ENCODE measurements at regions not wholly inside any gene's neighbourhood (a gene's known extent, or its start where the extent isn't known, plus 50 kb on each side); places are given as distances from the start of the nearest gene placed in this dataset.
"Not testable (repeated sequence)": the region's sequence is repeated elsewhere in the genome, so short reads cannot be mapped to it uniquely, and the experiment has no call there.

- no peak for DNase-seq
Observed at GRCh38 chr9:75797085-75797580, 93.3 kb upstream of the PCSK5 start.

GRCh38 chr9:75798505-75798904 lies 92.0 kb upstream of the PCSK5 start:
- no peak for DNase-seq

- DNase-seq: no peak
Observed at GRCh38 chr9:75803130-75803529, 87.3 kb upstream of the PCSK5 start.

GRCh38 chr9:75810063-75810462 lies 80.4 kb upstream of the PCSK5 start:
- no peak for DNase-seq

- no peak for DNase-seq
Observed at GRCh38 chr9:75811692-75812091, 78.8 kb upstream of the PCSK5 start.

GRCh38 chr9:75812141-75812540 lies 78.3 kb upstream of the PCSK5 start:
- no peak for DNase-seq

GRCh38 chr9:75814667-75815066 lies 75.8 kb upstream of the PCSK5 start:
- no peak for DNase-seq

- not testable (repeated sequence) for DNase-seq
Observed at GRCh38 chr9:75820471-75821115, 69.9 kb upstream of the PCSK5 start.

DNA sequence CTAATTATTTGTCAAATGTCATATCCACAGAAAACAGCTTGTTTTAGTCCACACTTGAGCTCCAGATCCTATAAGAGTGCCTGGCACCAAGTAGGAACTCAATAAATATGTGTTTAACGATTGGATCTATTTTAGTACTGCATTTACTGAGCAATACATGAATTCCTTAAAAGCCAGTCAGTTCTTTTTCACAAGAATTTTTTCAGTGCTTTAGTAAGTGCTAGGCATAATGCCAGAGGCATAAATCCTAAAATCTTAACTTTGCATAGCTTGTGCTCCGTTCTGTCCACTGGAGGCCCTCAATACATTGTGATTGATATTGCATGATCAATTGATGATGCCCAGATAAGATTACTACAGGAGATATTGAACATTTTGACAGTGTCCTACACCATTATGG lies 67.3 kb upstream of the PCSK5 start:
- DNase-seq: no peak

GRCh38 chr9:75824816-75825568 lies 65.5 kb upstream of the PCSK5 start:
- no peak for DNase-seq

DNA sequence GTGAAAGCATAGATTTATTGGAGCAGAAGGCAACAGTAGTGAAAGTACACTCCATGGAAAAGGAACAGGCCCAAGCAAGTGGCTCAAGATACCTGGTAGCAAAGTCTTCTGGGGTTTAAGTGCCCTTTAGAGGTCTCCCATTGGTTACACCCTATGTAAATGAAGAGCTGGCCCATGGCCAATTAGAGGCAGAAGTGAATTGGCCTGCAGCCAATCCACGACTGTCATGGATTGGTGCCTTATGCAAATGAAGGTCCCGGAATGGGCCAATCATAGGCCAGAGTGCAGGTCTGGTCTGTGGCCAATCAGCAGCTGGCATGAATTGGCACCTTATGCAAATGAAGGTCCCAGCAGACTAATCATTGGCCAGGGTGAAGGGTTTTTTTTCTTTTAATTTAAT lies 64.2 kb upstream of the PCSK5 start:
- DNase-seq: no peak

DNA sequence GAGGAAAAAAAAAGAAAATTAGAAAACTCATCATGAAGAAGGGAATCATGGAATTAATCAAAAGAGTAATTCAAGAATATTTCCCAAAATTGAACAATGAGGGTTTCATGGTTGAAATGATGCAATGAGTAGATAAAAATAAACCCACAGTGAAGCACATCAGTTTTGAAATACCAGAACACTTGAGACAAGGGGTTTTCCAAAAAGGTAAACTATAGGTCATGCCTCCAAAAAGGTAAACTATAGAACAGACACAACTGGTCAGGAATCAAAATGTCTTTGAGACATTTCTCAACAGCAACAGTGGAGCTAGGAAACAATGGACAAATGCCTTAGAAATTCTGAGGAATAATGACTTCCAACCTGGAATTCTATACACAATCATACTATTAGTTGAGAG lies 60.2 kb upstream of the PCSK5 start:
- no peak for DNase-seq

- DNase-seq: no peak
Observed at GRCh38 chr9:75833778-75834177, 56.7 kb upstream of the PCSK5 start.

GRCh38 chr9:75834878-75835277 lies 55.6 kb upstream of the PCSK5 start:
- no peak for DNase-seq

All from left hindlimb (tissue), 1 donor.